H1 (cell line): ENCODE measurements at regions not wholly inside any gene's neighbourhood (a gene's known extent, or its start where the extent isn't known, plus 50 kb on each side); places are given as distances from the start of the nearest gene placed in this dataset.

Experiments used
- HDAC6 ChIP-seq: IDR thresholded peaks from one replicate; pipeline ENCODE4 v1.7.1; 2012; ENCODE audit warnings: low read depth, mild to moderate bottlenecking, inconsistent platforms, low read length, moderate library complexity
- MAFK ChIP-seq: IDR thresholded peaks from 2 replicates; pipeline ENCODE4 v1.6.1; 2012; ENCODE audit warnings: low read depth, mild to moderate bottlenecking, improper control_type of control experiment, low read length
- NRF1 ChIP-seq: IDR thresholded peaks from 2 replicates; pipeline ENCODE4 v1.6.1; 2011; ENCODE audit warnings: mild to moderate bottlenecking, low read depth, low read length, improper control_type of control experiment
- POU5F1 ChIP-seq: IDR thresholded peaks from 2 replicates; pipeline ENCODE4 v1.6.1; 2011; ENCODE audit warnings: low read depth, mild to moderate bottlenecking, low read length, moderate library complexity
- RBBP5 ChIP-seq: IDR thresholded peaks from 2 replicates; pipeline ENCODE4 v1.7.1; 2012; ENCODE audit warnings: low read depth, mild to moderate bottlenecking, inconsistent platforms, low read length, moderate library complexity, borderline replicate concordance
- SIRT6 ChIP-seq: IDR thresholded peaks from one replicate; pipeline ENCODE4 v1.7.1; 2012; ENCODE audit warnings: low read length, inconsistent platforms
- SP4 ChIP-seq: IDR thresholded peaks from 2 replicates; pipeline ENCODE4 v1.6.1; 2012; ENCODE audit warnings: low read length, inconsistent platforms

GRCh38 chr7:36784991-36785940 lies 61.0 kb upstream of the AOAH start (continued):
- no peak for TF ChIP-seq POU5F1
- TF ChIP-seq MAFK = no peak
- TF ChIP-seq HDAC6 = no peak
- no peak for TF ChIP-seq SP4
- TF ChIP-seq SIRT6 = no peak
- no peak for TF ChIP-seq RBBP5
- no peak for TF ChIP-seq NRF1
- TF ChIP-seq, all 59 proteins: peak for 0
